ENCODE measurements at regions not wholly inside any gene's neighbourhood (a gene's known extent, or its start where the extent isn't known, plus 50 kb on each side); places are given as distances from the start of the nearest gene placed in this dataset.

GRCh38 chr9:117549444-117549843 lies 134.6 kb upstream of the ASTN2 start:
- no peak overlapping the region for H3K4me3 ChIP-seq (ENCODE audit: low read depth, low read length)
- TF ChIP-seq, protein P1, sequence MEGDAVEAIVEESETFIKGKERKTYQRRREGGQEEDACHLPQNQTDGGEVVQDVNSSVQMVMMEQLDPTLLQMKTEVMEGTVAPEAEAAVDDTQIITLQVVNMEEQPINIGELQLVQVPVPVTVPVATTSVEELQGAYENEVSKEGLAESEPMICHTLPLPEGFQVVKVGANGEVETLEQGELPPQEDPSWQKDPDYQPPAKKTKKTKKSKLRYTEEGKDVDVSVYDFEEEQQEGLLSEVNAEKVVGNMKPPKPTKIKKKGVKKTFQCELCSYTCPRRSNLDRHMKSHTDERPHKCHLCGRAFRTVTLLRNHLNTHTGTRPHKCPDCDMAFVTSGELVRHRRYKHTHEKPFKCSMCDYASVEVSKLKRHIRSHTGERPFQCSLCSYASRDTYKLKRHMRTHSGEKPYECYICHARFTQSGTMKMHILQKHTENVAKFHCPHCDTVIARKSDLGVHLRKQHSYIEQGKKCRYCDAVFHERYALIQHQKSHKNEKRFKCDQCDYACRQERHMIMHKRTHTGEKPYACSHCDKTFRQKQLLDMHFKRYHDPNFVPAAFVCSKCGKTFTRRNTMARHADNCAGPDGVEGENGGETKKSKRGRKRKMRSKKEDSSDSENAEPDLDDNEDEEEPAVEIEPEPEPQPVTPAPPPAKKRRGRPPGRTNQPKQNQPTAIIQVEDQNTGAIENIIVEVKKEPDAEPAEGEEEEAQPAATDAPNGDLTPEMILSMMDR (IDR thresholded peaks at IDR 0.05; ENCODE audit: borderline replicate concordance, insufficient read depth, low read depth, low read length) = no peak

GRCh38 chr9:117548556-117548955 lies 133.7 kb upstream of the ASTN2 start:
- no peak overlapping the region for H3K4me3 ChIP-seq (ENCODE audit: low read depth, low read length)
- TF ChIP-seq, protein P1 (IDR thresholded peaks at IDR 0.05; ENCODE audit: borderline replicate concordance, insufficient read depth, low read depth, low read length) = no peak

DNA sequence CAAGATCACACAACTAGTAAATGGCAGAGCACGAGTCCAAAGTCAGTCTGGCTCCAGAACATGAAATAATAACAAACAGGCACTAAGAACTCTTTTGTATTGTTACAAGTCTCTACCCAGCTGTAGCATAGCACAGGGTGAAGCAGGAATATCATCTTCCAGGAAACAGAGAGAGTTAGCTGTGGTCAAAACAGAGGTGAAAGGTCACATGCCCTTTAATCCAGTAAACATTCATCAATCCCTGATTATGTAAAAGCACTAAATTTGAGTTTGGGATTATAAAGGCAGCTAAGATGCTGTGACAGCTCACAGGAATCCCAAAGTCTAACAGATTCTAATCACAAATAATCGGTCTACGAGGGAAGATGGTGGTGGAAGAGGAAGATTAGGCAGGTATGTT lies 133.0 kb upstream of the ASTN2 start:
- no peak overlapping the region for H3K4me3 ChIP-seq (ENCODE audit: low read depth, low read length)
- TF ChIP-seq, protein P1 (IDR thresholded peaks at IDR 0.05; ENCODE audit: borderline replicate concordance, insufficient read depth, low read depth, low read length) = no peak

DNA sequence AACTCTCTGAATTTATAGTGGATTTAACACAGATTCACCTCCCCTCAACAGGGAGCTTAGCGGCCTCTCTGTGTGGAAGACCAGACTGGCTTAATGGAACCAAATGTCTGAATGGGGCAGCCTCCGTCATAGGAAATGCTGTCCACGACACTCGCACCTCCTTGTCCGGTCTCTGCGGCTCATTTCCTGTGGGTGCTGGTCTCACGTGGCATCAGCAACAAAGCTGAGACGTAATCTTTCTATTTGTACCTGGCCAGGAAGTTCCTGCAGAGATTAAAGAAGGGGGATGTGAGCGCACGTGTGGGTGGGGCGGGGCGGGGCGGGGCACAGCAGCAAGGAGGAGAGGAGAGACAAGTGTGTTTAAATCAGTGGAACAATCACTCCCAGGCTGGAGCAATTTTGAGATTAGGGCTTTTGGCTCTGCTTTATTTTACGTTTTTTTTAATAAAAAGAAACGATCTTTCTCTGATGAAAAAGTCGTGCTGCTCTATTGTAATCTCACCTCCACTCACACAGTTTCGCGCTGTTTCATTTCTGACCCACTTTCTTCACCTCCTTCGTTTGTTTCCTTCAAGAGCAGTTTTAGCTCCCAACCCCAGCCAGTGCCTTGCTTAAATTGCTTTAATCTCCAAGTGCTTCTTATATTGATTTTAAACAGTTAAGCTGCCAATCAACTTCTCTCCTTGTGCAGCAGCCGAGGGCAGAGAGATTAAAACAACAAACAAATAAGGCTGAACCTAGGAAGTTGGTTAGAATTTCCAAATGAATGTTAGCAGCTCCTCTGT lies 132.2 kb upstream of the ASTN2 start:
- H3K4me3 ChIP-seq (ENCODE audit: low read depth, low read length) = no peak overlapping the region
- TF ChIP-seq, protein P1 (IDR thresholded peaks at IDR 0.05; ENCODE audit: borderline replicate concordance, insufficient read depth, low read depth, low read length) = no peak

DNA sequence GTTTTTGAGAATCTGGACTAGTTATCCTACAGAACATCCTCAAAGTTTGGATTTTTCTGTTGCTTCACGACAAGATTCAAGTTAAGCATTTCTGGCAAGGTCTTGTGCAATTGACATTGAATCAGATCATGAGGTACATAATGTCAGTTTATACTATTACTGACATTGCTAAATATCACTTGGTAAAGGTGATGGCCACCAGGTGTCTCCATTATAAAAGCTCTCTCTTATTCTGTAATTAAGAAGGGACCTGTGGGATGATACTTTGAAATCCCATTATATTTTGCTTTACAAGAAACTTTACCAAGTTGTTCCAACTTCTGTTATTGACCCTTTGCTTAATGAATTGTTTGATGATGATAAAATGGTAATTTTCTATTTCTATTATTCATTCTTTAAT lies 131.0 kb upstream of the ASTN2 start:
- TF ChIP-seq, protein P1 (IDR thresholded peaks at IDR 0.05; ENCODE audit: borderline replicate concordance, insufficient read depth, low read depth, low read length) = no peak
- H3K4me3 ChIP-seq (ENCODE audit: low read depth, low read length) = no peak overlapping the region

DNA sequence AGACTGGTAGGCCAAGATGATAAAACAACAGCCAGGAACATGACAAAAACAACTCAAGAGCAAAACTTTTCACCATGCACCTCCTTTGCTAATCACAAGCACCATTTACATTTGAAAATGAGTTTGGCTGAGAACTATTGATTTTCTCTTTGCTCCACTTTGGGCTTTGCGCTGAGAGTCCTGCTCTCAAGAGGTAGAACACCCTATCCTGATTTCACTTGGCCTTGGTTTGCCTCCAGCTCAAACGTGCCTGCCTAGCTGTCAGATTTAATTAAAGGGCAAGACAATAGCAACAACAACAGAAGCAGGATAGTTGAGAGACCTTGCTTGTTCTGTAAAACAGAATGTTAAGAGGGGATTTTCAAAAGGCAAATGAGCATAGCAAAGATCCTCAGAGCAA lies 128.2 kb upstream of the ASTN2 start:
- no peak overlapping the region for H3K4me3 ChIP-seq (ENCODE audit: low read depth, low read length)
- TF ChIP-seq, protein P1 (IDR thresholded peaks at IDR 0.05; ENCODE audit: borderline replicate concordance, insufficient read depth, low read depth, low read length) = no peak

DNA sequence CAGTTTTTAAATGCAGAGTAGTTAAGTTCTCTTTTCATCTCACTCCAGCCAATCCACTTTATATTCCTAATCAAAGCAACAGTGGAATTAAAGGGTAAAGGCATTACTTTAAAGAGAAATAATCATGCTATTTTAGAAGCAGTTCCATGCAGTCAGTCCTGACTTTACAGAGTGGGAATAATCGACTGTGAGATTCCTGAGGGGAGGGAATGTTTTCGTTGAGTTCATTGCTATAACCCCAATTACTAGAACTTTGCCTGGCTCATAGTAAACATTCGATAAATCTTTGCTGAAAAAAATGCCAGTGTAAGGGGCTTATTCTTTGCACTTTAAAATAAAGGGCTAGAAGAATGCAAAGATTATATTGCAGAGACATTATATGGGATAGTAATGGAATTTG lies 127.2 kb upstream of the ASTN2 start:
- H3K4me3 ChIP-seq (ENCODE audit: low read depth, low read length) = no peak overlapping the region
- TF ChIP-seq, protein P1 (IDR thresholded peaks at IDR 0.05; ENCODE audit: borderline replicate concordance, insufficient read depth, low read depth, low read length) = no peak
